HG03064 (cell line): ENCODE measurements at regions not wholly inside any gene's neighbourhood (a gene's known extent, or its start where the extent isn't known, plus 50 kb on each side); places are given as distances from the start of the nearest gene placed in this dataset.

Source experiments
- ATAC-seq: cut with Tn5 transposase; IDR thresholded peaks from one replicate; pipeline ENCODE4 v1.9.1; 2021; ENCODE audit warnings: low read depth; ENCODE audit not compliant: unreplicated experiment

GRCh38 chr1:234909307-234909810 lies 219.3 kb downstream of the TOMM20 start:
- no peak for ATAC-seq

DNA sequence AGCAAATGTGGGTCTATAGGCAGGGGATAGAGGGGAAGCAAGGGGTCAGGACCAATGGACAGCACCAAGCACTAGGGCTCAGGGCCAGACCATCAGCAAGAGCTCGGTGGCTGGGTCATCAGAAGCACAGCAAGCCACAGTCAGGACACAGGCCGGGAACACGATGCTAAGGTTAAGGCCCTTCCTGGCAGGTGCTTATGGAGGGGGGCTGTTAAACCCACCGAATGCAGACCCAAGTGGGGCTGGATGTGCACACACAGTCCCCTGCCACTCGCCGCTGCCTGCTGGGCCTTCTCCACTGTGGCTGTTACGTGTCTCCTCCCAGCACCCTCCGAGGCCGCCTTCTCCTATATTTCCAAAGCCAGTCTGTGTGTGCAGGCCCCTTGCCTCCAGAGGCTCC lies 220.1 kb downstream of the TOMM20 start:
- no peak for ATAC-seq

- no peak for ATAC-seq
These were observed 220.7 kb downstream of the TOMM20 start for GRCh38 chr1:234907940-234908405.

- ATAC-seq = no peak
These were observed 221.3 kb downstream of the TOMM20 start for GRCh38 chr1:234907208-234907939.

- no peak for ATAC-seq
These were observed 222.0 kb downstream of the TOMM20 start for GRCh38 chr1:234906654-234907053.

- no peak for ATAC-seq
These were observed 225.7 kb downstream of the TOMM20 start for GRCh38 chr1:234902774-234903547.

DNA sequence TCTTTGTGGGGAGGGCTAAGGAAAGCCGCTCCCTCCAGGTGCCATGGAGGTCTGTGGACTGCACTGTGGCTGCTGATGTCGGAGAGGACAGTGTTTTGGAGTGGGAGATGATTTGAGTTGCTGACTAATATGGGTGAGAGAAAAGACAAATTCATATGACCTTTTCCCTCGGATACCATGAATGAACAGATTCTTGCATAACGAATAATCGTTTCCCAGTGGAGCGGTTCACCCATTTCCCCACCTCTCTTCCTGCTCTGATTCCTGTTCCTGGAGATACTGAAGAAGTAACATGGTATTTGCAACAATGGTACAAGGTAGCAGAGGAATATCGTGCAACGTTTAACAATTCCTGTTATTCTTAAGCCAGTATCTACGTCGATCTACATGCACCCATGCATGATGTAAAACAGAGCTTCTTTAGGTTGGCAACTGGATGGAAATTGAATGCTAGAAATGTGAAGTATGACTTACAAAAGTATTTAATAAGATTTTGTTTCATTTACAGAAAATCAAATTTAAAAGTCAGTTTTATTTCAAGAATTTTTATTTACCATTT lies 227.1 kb downstream of the TOMM20 start:
- no peak for ATAC-seq

GRCh38 chr1:234900595-234900994 lies 228.0 kb downstream of the TOMM20 start:
- ATAC-seq = no peak

DNA sequence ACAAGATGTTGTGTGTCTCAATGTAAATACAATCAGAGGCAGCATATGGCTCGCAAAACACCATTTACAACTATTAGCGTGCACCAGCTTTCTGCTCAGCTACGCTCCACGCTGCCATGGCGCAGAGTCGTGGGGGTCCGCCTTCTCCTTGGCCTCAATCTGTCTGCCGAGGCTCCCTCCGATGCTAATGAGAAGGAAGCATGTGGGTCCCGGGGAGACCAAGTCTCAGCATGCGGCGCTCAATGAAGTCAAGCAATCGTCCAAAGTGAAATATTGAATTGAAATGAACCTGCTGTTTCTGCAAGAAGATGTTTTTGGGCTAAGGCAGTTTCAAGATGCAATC lies 228.9 kb downstream of the TOMM20 start:
- ATAC-seq = no peak

DNA sequence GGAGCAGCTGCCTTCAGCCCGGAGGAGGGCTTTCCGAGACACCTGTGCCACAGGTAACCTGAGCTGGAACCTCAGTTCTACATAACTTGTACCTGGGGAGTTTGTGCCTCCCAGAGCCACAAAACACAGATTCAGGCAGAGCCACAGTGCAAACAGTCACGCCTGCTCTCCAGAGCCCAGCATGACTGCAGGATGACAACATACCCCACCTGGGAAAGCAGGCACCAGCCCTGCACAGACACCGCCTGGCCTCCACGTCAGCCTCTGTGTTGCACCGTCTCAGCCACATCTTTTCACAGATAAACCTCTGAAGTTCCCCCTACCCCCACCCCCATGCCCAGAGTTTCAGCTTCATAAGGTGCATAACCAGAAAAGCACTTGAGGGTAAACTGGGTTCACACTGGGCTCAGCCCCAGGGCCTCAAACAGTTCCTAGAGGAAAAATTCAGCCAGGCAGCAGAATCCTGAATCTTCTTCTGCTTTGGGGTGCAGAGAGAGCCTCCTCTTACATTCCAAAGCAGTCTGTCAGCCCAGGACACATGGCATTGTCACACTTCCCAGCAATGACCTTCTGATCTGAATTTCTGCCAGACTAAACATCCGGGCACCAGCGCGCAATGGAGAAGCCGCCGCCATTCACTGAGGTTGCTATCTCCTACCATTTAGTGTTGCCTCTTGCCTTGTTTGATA lies 229.5 kb downstream of the TOMM20 start:
- ATAC-seq = no peak

DNA sequence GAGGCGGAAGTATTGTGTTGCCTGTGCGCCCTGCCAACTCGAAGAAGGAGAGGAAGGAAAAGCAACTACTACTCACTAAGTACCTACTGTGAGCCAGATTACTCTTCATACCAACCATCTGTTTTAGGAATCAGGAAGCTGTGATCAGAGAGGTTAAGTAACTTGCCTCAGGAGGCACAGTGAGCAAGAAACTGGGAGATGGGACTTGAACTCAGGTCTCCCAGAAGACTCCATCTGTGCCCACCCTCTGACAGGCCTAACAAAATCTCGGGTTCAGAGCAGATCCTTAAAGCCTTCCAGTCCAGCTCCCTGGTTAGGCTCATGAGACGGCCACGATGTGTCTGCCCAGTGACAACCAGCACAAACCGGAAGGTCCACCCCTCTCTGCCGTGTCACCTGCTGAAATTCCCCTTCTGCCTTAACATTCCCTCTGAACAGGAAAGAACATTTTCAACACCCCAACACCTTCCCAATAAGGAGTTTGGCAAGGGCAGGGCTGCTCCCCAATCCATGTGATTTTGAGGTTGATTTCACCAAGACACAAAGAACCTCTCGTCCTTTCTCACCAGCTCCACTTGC lies 230.1 kb downstream of the TOMM20 start:
- ATAC-seq = no peak

- no peak for ATAC-seq
These were observed 230.7 kb downstream of the TOMM20 start for GRCh38 chr1:234897754-234898454.

GRCh38 chr1:234897390-234897749 lies 231.3 kb downstream of the TOMM20 start:
- ATAC-seq = no peak

- no peak for ATAC-seq
These were observed 231.9 kb downstream of the TOMM20 start for GRCh38 chr1:234896477-234897389.

DNA sequence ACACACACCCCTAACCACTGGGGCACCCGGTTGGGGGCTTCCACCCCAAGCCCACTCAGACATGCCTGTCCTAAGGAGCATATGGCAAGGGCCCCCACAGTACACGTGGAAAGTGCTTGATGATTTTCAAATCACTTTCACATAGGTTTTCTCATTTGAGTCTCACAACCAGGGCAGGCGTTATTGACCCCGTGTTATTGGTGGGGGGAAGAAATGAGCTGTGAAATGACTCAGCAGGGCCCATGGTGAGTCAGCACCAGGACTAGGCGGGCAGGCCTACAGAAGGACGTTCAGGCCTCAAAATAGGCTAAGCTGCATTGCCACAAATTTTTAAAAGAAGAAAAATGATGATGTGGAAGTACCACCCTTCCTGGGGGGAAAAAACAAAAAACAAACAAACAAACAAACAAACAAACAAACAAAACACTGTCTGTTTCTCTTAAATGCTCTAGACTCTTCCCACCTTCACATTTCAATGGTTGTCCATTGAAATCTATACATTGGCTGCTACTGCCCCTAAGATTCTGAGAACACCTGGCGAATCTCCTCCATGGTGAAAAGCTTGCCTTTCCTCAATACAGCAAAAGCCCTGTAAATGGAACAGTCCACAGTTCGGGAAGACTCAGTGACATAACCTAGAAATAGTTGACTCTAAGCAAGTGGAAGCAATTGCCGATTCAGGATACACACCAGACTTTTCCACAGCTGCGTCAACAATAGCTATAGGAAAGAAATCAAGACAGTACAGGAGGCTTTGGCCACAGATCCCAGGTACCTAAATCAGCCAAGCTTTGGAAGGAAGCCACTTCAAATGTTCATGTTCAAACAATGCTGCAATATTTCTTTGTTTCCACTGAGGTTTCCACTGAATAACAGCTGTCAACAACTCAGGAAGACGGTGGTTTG lies 234.7 kb downstream of the TOMM20 start:
- no peak for ATAC-seq

GRCh38 chr1:234893359-234893724 lies 235.3 kb downstream of the TOMM20 start:
- no peak for ATAC-seq

DNA sequence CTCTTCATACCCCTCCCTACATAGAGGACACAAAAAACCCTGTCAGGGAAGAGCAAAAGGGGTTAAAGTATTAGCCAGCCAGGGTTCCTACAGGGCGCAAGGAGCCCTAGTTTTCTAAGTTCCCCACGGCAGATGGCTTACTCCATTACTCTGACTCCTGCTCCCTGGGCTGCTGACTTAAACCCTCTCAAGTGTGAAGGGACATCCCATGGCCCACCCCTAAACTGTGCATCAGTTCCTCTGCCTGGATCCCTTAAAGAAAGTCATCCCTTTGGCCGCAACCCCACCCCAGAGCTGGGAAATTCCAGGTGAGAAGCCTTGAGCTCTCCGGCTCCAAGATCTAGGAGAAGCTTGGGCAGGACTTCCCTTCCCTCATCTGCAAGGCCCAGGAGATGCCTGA lies 236.0 kb downstream of the TOMM20 start:
- ATAC-seq = no peak

GRCh38 chr1:234891427-234891826 lies 237.2 kb downstream of the TOMM20 start:
- no peak for ATAC-seq
